ENCODE measurements at regions not wholly inside any gene's neighbourhood (a gene's known extent, or its start where the extent isn't known, plus 50 kb on each side); places are given as distances from the start of the nearest gene placed in this dataset.
"Not testable (repeated sequence)": the region's sequence is repeated elsewhere in the genome, so short reads cannot be mapped to it uniquely, and the experiment has no call there.

DNA sequence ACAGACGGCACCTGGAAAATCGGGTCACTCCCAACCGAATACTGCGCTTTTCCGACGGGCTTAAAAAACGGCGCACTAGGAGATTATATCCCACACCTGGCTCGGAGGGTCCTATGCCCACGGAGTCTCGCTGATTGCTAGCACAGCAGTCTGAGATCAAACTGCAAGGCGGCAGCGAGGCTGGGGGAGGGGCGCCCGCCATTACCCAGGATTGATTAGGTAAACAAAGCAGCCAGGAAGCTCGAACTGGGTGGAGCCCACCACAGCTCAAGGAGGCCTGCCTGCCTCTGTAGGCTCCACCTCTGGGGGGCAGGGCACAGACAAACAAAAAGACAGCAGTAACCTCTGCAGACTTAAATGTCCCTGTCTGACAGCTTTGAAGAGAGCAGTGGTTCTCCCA lies 64.5 kb downstream of the SLC30A10 start:
- DNase-seq (ENCODE audit: low read depth, low spot score); H3K4me3 ChIP-seq (replicated peaks in 1 of 2; ENCODE audit: low read depth in 1 of 2, low read length in 2 of 2); H3K27ac ChIP-seq (ENCODE audit: low read depth, low read length); RAD21 ChIA-PET (ENCODE audit: low non-redundant PET in 1 of 2, low total read pairs in 2 of 2, uncharacterized antibody in 2 of 2, unreplicated experiment in 2 of 2); ATAC-seq; H2AFZ ChIP-seq (ENCODE audit: low read depth, low read length, poor library complexity, severe bottlenecking); BruUV-seq (replicated peaks); H3K9me2 ChIP-seq (ENCODE audit: insufficient read depth); H4K20me1 ChIP-seq (ENCODE audit: insufficient read depth); H3K9ac ChIP-seq (ENCODE audit: low read length); H3K79me2 ChIP-seq (ENCODE audit: insufficient read depth, low read length); H3K27me3 ChIP-seq (ENCODE audit: insufficient read depth, low read length); CTCF ChIA-PET; H3K9me3 ChIP-seq (ENCODE audit: control insufficient read depth in 1 of 2, insufficient read depth in 1 of 2, low read depth in 1 of 2, low read length in 2 of 2); H3K36me3 ChIP-seq (ENCODE audit: control insufficient read depth in 1 of 2, insufficient read depth in 2 of 2, low read length in 2 of 2); intact Hi-C loops (cut with micrococcal nuclease); H3K4me2 ChIP-seq (ENCODE audit: low read length); H3K4me1 ChIP-seq (ENCODE audit: control insufficient read depth in 1 of 2, insufficient read depth in 2 of 2, low read length in 2 of 2); POLR2A ChIA-PET: not testable (repeated sequence)

DNA sequence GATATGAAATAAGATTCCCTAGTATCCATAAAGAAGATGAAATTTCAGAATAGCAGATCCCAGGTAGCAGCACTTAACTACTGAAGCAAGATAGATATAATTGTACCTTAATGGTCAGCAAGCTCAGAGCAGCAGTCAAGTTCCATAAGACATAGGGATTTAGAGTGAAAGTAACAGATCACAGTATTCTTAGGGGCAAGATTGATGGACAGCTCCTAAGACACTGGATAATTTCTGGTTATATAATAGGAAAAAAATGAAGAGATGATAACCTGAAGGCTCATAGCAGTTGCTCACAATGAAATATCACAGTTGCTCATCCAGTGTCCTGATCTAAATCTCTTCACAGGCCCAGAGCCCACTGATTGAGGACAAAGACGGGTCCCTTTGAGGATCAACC lies 66.0 kb downstream of the SLC30A10 start:
- Histone ChIP-seq H4K20me1 (ENCODE audit: insufficient read depth) (no peaks in the 10 kb centered on the region), H2AFZ (ENCODE audit: low read depth, low read length, poor library complexity, severe bottlenecking) (no peak overlapping the region), H3K27ac (ENCODE audit: low read depth, low read length) (no peak overlapping the region), H3K36me3 (ENCODE audit: control insufficient read depth in 1 of 2, insufficient read depth in 2 of 2, low read length in 2 of 2) (no peaks in the 10 kb centered on the region), H3K79me2 (ENCODE audit: insufficient read depth, low read length) (no peaks in the 10 kb centered on the region), H3K4me1 (ENCODE audit: control insufficient read depth in 1 of 2, insufficient read depth in 2 of 2, low read length in 2 of 2) (no peaks in the 10 kb centered on the region), H3K27me3 (ENCODE audit: insufficient read depth, low read length) (no peaks in the 10 kb centered on the region; the same call in 1 of the 2 replicates), H3K4me3 (replicated peaks in 1 of 2; ENCODE audit: low read depth in 1 of 2, low read length in 2 of 2) (no peak overlapping the region), H3K4me2 (ENCODE audit: low read length) (no peak overlapping the region), H3K9me3 (ENCODE audit: control insufficient read depth in 1 of 2, insufficient read depth in 1 of 2, low read depth in 1 of 2, low read length in 2 of 2) (no peaks in the 10 kb centered on the region), H3K9me2 (ENCODE audit: insufficient read depth) (no peaks in the 10 kb centered on the region), H3K9ac (ENCODE audit: low read length) (no peak overlapping the region)
- ATAC-seq (no peak), DNase-seq (ENCODE audit: low read depth, low spot score) (no peak)
- BruUV-seq (replicated peaks): no TSS peak
- intact Hi-C loops (cut with micrococcal nuclease): no loop called here
- TF ChIP-seq RAD21 (IDR thresholded peaks at IDR 0.05; ENCODE audit: low read depth): no peak
- no peak for TF ChIP-seq CEBPB (IDR thresholded peaks at IDR 0.05; ENCODE audit: low read depth)
- no peak for TF ChIP-seq TCF7L2 (IDR thresholded peaks at IDR 0.05; ENCODE audit: borderline replicate concordance, extremely low read depth, insufficient read depth, insufficient read length)
- no peak for TF ChIP-seq SP1 (IDR thresholded peaks at IDR 0.05; ENCODE audit: low read depth)
- no peak for TF ChIP-seq JUND (IDR thresholded peaks at IDR 0.05)
- TF ChIP-seq, protein P1, sequence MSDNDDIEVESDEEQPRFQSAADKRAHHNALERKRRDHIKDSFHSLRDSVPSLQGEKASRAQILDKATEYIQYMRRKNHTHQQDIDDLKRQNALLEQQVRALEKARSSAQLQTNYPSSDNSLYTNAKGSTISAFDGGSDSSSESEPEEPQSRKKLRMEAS (IDR thresholded peaks at IDR 0.05): no peak
- TF ChIP-seq, protein P2, sequence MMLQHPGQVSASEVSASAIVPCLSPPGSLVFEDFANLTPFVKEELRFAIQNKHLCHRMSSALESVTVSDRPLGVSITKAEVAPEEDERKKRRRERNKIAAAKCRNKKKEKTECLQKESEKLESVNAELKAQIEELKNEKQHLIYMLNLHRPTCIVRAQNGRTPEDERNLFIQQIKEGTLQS (IDR thresholded peaks at IDR 0.05): no peak
- TF ChIP-seq YY1 (IDR thresholded peaks at IDR 0.05; ENCODE audit: extremely low read depth, insufficient replicate concordance, low read depth, low read length): no peak
- TF ChIP-seq SRF (IDR thresholded peaks at IDR 0.05; ENCODE audit: low read depth): no peak
- TF ChIP-seq FOSL1 (IDR thresholded peaks at IDR 0.05; ENCODE audit: low read depth): no peak
- TF ChIP-seq POLR2A (IDR thresholded peaks at IDR 0.05; ENCODE audit: borderline replicate concordance, extremely low read depth, insufficient read depth, insufficient read length): no peak
- no peak for TF ChIP-seq ZFX (IDR thresholded peaks at IDR 0.05)
- TF ChIP-seq EZH2phosphoT487 (IDR thresholded peaks at IDR 0.05; ENCODE audit: borderline replicate concordance): no peak
- TF ChIP-seq, protein P3, sequence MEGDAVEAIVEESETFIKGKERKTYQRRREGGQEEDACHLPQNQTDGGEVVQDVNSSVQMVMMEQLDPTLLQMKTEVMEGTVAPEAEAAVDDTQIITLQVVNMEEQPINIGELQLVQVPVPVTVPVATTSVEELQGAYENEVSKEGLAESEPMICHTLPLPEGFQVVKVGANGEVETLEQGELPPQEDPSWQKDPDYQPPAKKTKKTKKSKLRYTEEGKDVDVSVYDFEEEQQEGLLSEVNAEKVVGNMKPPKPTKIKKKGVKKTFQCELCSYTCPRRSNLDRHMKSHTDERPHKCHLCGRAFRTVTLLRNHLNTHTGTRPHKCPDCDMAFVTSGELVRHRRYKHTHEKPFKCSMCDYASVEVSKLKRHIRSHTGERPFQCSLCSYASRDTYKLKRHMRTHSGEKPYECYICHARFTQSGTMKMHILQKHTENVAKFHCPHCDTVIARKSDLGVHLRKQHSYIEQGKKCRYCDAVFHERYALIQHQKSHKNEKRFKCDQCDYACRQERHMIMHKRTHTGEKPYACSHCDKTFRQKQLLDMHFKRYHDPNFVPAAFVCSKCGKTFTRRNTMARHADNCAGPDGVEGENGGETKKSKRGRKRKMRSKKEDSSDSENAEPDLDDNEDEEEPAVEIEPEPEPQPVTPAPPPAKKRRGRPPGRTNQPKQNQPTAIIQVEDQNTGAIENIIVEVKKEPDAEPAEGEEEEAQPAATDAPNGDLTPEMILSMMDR (IDR thresholded peaks at IDR 0.05 in 2 of 3, conservative IDR thresholded peaks at IDR 0.05 in 1 of 3; ENCODE audit: borderline replicate concordance in 1 of 3, insufficient read depth in 1 of 3, low read depth in 2 of 3, low read length in 2 of 3): no peak
- no peak for TF ChIP-seq CBX3 (IDR thresholded peaks at IDR 0.05; ENCODE audit: low read depth)
- TF ChIP-seq, protein P4, sequence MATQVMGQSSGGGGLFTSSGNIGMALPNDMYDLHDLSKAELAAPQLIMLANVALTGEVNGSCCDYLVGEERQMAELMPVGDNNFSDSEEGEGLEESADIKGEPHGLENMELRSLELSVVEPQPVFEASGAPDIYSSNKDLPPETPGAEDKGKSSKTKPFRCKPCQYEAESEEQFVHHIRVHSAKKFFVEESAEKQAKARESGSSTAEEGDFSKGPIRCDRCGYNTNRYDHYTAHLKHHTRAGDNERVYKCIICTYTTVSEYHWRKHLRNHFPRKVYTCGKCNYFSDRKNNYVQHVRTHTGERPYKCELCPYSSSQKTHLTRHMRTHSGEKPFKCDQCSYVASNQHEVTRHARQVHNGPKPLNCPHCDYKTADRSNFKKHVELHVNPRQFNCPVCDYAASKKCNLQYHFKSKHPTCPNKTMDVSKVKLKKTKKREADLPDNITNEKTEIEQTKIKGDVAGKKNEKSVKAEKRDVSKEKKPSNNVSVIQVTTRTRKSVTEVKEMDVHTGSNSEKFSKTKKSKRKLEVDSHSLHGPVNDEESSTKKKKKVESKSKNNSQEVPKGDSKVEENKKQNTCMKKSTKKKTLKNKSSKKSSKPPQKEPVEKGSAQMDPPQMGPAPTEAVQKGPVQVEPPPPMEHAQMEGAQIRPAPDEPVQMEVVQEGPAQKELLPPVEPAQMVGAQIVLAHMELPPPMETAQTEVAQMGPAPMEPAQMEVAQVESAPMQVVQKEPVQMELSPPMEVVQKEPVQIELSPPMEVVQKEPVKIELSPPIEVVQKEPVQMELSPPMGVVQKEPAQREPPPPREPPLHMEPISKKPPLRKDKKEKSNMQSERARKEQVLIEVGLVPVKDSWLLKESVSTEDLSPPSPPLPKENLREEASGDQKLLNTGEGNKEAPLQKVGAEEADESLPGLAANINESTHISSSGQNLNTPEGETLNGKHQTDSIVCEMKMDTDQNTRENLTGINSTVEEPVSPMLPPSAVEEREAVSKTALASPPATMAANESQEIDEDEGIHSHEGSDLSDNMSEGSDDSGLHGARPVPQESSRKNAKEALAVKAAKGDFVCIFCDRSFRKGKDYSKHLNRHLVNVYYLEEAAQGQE (IDR thresholded peaks at IDR 0.05; ENCODE audit: low read depth): no peak
- no peak for TF ChIP-seq ZNF274 (IDR thresholded peaks at IDR 0.05; ENCODE audit: low read depth, low read length)
- TF ChIP-seq ELF1 (IDR thresholded peaks at IDR 0.05; ENCODE audit: borderline replicate concordance, low read depth): no peak
- RAD21 ChIA-PET (ENCODE audit: low non-redundant PET in 1 of 2, low total read pairs in 2 of 2, uncharacterized antibody in 2 of 2, unreplicated experiment in 2 of 2): interaction anchor here in 1 of 2 experiments (0.6 kb wide), 1 partner anchor 529 kb away, joined by 3 read pairs; no protein-coding TSS in a partner anchor
- CTCF ChIA-PET: no interaction called here
- POLR2A ChIA-PET: no interaction called here

All from HCT116 (cell line).